Stomach (tissue), 8 donors: ENCODE measurements at regions not wholly inside any gene's neighbourhood (a gene's known extent, or its start where the extent isn't known, plus 50 kb on each side); places are given as distances from the start of the nearest gene placed in this dataset.

Source experiments
- DNase-seq, 2 donors: peaks; one replicate each; pipeline versions ENCODE4 v3.0.0 to v3.0.0-alpha.2; 2013 to 2019
- H3K27ac ChIP-seq, 5 donors: fragments of 200-600 bp in 4 of 5; sonication (generic) in 4 of 5; one replicate each; pipeline ENCODE4 v1.5.1; 2013 to 2019; ENCODE audit warnings: mild to moderate bottlenecking in 1 of 5, moderate library complexity in 1 of 5
- H3K27me3 ChIP-seq, 3 donors: fragments of 200-600 bp; sonication (generic); one replicate each; pipeline ENCODE4 v1.5.1; 2017 to 2019; ENCODE audit warnings: mixed run types in 1 of 3
- H3K36me3 ChIP-seq, 4 donors: fragments of 200-600 bp; sonication (generic); 1 replicate in 3 of 4; 2 replicates in 1 of 4; pipeline ENCODE4 v1.5.1; 2016 to 2019
- H3K4me1 ChIP-seq, 4 donors: fragments of 200-600 bp; sonication (generic); one replicate each; pipeline ENCODE4 v1.5.1; 2016 to 2019
- H3K4me3 ChIP-seq, 4 donors: fragments of 200-600 bp; sonication (generic) in 3 of 4; one replicate each; pipeline ENCODE4 v1.5.1; 2016 to 2019; ENCODE audit warnings: mild to moderate bottlenecking in 1 of 4
- H3K9me3 ChIP-seq, 4 donors: fragments of 200-600 bp; sonication (generic); one replicate each; pipeline ENCODE4 v1.5.1; 2016 to 2019
- CTCF ChIP-seq, 7 experiments: fragments of 450-650 bp in 4 of 7; fragments of 200-600 bp in 3 of 7; sonication (generic) in 3 of 7; IDR thresholded peaks; one replicate each; pipeline ENCODE4 v1.5.1; 2016 to 2019; ENCODE audit warnings: antibody characterized with exemption in 7 of 7, control low read depth in 2 of 7, mild to moderate bottlenecking in 1 of 7
- EP300 ChIP-seq: sonication (generic); formaldehyde crosslinking; IDR thresholded peaks from one replicate; pipeline ENCODE4 v1.6.1; 2017; ENCODE audit warnings: antibody characterized with exemption
- POLR2A ChIP-seq, 4 donors: fragments of 450-650 bp; IDR thresholded peaks; one replicate each; pipeline ENCODE4 v1.6.1; 2016; ENCODE audit warnings: antibody characterized with exemption in 4 of 4, control low read depth in 2 of 4, mild to moderate bottlenecking in 1 of 4, moderate library complexity in 1 of 4
- POLR2AphosphoS5 ChIP-seq, 3 donors: sonication (generic); formaldehyde crosslinking; IDR thresholded peaks; one replicate each; pipeline ENCODE4 v1.6.1; 2016; ENCODE audit warnings: antibody characterized with exemption in 3 of 3
- WGBS, 5 donors: extraction: QIAGEN DNeasy Blood & Tissue Kit in 3 of 5; methylation state at CpG; one replicate each; pipeline versions ENCODE4 v1.1.5 to v1.1.7; 2013 to 2018; 5-methylcytosine and 5-hydroxymethylcytosine counted together
- intact Hi-C: fragments of 100-400 bp; cut with DNase I; formaldehyde crosslinking; loops from one replicate; pipeline ENCODE4 v1.15.1; 2023; ENCODE audit warnings: low total_unique reads
- donor health status: healthy with polysubstance abuse.
- donor health status: Bipolar disorder and iron deficiency.
- donor health status: healthy.

- H3K4me3 ChIP-seq: no peak overlapping the region
- peak in 1 of 2 donors; percentile 46 for DNase-seq
- 40 to 57% (median 53%) methylated on average over 2 of the region's 2 CpGs for WGBS, 5 donors
- intact Hi-C loops: no loop called here
- no peaks in the 10 kb centered on the region for H3K36me3 ChIP-seq
- no peaks in the 10 kb centered on the region for H3K9me3 ChIP-seq
- no peaks in the 10 kb centered on the region for H3K4me1 ChIP-seq
- TF ChIP-seq POLR2A (IDR thresholded peaks at IDR 0.05): no peak
- TF ChIP-seq POLR2AphosphoS5 (IDR thresholded peaks at IDR 0.05): no peak
- no peak for TF ChIP-seq EP300
- no peak for TF ChIP-seq CTCF (IDR thresholded peaks at IDR 0.05)
- no peaks in the 10 kb centered on the region for H3K27me3 ChIP-seq
- H3K27ac ChIP-seq: no peak overlapping the region
Measured at GRCh38 chr18:38902796-38903195, 1337.2 kb upstream of the CELF4 start.

- no peaks in the 10 kb centered on the region for H3K4me1 ChIP-seq
- no peak for DNase-seq
- intact Hi-C loops: no loop called here
- H3K4me3 ChIP-seq: no peak overlapping the region
- H3K27ac ChIP-seq: no peak overlapping the region
- no peaks in the 10 kb centered on the region for H3K9me3 ChIP-seq
- 51 to 86% (median 72%) methylated on average over 4 of the region's 4 CpGs for WGBS, 5 donors
- H3K36me3 ChIP-seq: no peaks in the 10 kb centered on the region
- no peaks in the 10 kb centered on the region for H3K27me3 ChIP-seq
- TF ChIP-seq EP300: no peak
- no peak for TF ChIP-seq POLR2A (IDR thresholded peaks at IDR 0.05)
- TF ChIP-seq CTCF (IDR thresholded peaks at IDR 0.05): no peak
- no peak for TF ChIP-seq POLR2AphosphoS5 (IDR thresholded peaks at IDR 0.05)
Measured at GRCh38 chr18:38900445-38900844, 1334.8 kb upstream of the CELF4 start.

- intact Hi-C loops: no loop called here
- WGBS, 5 donors: 91 to 98% (median 94%) methylated on average over 2 of the region's 2 CpGs
- no peak for TF ChIP-seq EP300
- TF ChIP-seq POLR2AphosphoS5 (IDR thresholded peaks at IDR 0.05): no peak
- no peak for TF ChIP-seq POLR2A (IDR thresholded peaks at IDR 0.05)
- no peak for TF ChIP-seq CTCF (IDR thresholded peaks at IDR 0.05)
- H3K27me3 ChIP-seq: no peaks in the 10 kb centered on the region
- H3K9me3 ChIP-seq: no peaks in the 10 kb centered on the region
- H3K4me3 ChIP-seq: no peak overlapping the region
- H3K27ac ChIP-seq: no peak overlapping the region
- H3K4me1 ChIP-seq: no peaks in the 10 kb centered on the region
- no peaks in the 10 kb centered on the region for H3K36me3 ChIP-seq
- no peak for DNase-seq
Measured at GRCh38 chr18:38900031-38900430, 1334.4 kb upstream of the CELF4 start.

GRCh38 chr18:38899252-38899651 lies 1333.7 kb upstream of the CELF4 start:
- Histone ChIP-seq H3K27me3 (no peaks in the 10 kb centered on the region), H3K4me3 (no peak overlapping the region), H3K36me3 (no peaks in the 10 kb centered on the region), H3K27ac (no peak overlapping the region), H3K9me3 (no peaks in the 10 kb centered on the region), H3K4me1 (no peaks in the 10 kb centered on the region)
- DNase-seq: no peak
- TF ChIP-seq EP300 (no peak), CTCF (IDR thresholded peaks at IDR 0.05) (no peak), POLR2AphosphoS5 (IDR thresholded peaks at IDR 0.05) (no peak), POLR2A (IDR thresholded peaks at IDR 0.05) (no peak)
- intact Hi-C loops: no loop called here
- WGBS, 5 donors: 77 to 86% (median 83%) methylated on average over 2 of the region's 2 CpGs
